ENCODE measurements at regions not wholly inside any gene's neighbourhood (a gene's known extent, or its start where the extent isn't known, plus 50 kb on each side); places are given as distances from the start of the nearest gene placed in this dataset.

DNA sequence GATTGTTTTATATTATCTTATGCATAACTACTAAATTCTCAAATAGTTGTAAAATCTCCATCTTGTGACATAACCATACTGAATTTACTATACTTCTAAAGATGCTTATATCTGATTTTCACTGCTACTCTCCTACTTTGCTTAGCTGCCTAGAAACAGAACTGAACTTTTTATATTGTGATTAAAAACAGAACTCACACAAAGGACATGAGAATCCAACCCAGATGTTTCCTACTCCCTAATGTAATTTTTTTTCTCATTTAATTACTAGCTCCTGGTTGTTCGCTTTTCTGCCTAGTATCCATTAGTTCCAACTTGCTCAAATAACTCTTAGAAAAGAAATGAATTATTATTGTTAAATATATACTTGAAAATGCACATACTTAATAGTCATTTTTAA, 283.5 kb upstream of the ACTRT1 start:
- no peak for DNase-seq

DNA sequence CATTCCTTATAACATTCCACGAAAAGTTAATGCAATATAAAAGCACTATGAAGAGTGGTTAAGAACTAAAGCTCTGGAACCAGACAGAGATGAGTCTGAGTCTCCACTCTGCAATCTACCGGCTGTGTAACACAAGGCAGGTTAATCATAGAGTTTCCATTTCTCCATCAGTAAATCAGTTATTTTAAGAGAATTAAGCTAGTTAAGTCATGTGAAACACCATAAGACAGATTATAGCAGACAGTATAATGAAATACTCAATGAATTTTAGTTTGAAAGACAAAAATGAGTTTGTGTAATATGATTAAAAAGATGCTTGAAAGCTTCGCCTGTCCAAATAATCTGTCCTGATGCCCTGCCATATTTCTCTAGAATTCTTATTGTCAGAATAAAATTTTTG, 282.6 kb upstream of the ACTRT1 start:
- DNase-seq: no peak

DNA sequence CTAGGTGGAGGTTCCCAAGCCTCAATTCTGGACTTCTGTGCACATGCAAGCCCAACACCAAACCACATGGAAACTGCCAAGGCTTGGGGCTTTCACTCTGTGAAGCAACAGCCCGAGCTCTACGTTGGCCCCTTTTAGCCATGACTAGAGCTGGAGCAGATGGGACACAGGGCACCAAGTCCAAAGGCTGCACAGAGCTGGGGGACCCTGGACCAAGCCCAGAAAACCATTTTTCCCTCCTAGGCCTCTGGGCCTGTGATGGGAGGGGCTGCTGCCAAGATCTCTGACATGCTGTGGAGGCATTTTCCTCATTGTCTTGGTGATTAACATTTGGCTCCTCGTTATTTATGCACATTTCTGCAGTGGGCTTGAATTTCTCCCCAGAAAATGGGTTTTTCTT, 258.7 kb upstream of the ACTRT1 start:
- DNase-seq: no peak

DNA sequence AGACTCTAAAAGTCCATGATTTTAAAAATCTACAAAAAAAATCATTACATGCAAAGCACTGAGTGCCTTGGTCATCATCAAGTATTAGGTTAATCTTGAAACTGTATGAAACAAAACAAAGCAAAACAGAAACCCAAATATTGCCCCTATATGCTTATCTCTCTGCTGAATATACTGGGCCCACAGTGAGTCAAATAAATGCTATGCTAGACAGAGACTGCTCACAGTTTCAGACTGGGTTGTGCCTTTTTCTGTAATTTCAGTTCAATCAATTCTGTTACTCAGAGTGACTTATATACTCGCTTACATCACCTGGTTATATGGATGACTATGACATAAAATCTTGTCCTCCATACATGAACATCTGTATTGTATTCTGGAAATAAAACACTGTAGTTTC, 257.1 kb upstream of the ACTRT1 start:
- no peak for DNase-seq

DNA sequence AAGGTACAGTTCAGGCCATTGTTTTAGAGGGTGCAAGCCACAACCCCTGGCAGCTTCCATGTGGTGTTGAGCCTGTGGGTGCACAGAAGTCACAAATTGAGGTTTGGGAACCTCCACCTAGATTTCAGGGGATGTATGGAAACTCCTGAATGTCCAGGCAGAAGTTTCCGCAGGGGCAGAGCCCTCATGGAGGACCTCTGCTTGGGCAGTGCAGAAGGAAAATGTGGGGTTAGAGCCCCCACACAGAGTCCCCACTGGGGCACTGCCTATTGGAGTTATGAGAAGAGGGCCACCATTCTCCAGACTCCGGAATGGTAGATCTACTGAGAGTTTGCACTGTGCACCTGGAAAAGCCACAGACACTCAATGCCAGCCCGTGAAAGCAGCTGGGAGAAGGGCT, 242.0 kb upstream of the ACTRT1 start:
- DNase-seq: no peak

DNA sequence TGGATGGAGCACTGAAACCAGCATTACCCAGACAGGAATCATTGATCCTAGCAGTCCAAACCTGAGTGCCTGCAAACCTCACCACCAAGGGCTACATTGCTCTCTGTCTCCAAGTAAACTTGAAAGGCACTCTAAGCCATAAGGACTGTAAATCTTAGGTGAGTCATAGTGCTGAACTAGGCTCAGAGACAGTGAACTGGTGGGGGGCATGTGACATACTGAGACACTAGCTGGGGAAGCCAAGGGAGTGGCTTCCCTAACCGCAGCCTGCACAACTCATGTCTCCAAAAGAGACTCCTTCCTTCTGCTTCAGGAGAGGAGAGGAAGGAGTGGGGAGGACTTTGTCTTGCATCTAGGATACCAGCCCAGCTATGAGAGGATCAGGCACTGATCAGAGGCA, 235.5 kb upstream of the ACTRT1 start:
- DNase-seq: no peak

DNA sequence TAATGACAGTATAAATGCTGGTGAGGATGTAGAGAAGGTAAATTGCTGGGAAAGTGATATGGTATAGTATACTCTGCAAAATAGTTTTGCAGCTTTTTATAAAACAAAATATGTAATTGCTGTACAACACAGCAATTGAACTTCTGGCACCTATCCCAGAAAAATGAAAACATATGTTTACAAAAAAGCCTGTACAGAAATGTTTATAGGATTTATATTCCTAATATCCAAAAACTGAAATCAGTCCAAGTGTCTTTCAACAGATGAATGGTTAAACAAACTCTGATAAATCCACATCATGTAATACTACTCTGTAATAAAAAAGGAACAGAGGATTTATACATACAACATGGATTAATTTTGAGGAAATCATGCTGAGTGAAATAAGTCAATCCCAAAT, 198.4 kb upstream of the ACTRT1 start:
- DNase-seq: peak; percentile 7 to 35 (median 10)

DNA sequence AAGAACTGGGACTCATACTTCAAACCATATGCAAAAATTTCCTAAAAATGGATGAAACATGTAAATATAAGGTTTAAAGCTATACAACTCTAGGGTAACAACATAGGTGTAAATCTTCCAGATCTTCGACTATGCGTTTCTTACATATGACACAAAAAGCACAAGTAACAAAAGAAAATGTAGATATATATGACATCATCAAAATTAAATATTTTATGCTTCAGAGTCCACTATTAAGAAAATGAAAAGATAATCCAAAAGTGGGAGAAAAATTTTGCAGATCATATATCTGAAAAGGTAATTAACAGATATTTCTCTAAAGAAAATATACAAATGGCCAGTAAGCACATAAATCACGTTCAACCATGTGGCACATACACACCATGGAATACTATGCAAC, 164.2 kb upstream of the ACTRT1 start:
- no peak for DNase-seq

DNA sequence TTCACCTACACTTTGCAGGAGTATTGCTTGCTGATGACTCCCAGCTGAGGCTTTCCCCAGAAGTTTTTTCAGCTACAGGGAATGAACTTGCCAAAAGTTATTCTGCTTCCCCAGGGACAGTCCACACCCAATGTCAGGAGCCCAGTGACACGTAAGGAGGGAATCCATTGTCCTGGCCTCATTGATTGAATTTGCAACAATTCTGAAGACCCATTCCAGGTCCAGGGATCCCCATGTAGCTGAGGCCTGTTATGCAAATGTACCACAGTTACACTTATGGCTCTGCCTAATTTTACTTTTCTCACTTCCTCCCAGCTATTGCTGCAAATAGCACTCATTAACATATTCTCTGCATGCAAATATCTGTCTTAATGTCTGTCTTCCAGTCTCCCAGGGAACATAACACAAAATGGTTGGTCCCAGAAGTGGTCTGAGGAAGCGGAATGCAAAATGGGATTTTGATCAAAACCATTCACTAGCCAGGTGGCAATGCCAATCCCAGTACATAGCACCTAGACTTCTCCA, 113.7 kb upstream of the ACTRT1 start:
- DNase-seq: no peak

DNA sequence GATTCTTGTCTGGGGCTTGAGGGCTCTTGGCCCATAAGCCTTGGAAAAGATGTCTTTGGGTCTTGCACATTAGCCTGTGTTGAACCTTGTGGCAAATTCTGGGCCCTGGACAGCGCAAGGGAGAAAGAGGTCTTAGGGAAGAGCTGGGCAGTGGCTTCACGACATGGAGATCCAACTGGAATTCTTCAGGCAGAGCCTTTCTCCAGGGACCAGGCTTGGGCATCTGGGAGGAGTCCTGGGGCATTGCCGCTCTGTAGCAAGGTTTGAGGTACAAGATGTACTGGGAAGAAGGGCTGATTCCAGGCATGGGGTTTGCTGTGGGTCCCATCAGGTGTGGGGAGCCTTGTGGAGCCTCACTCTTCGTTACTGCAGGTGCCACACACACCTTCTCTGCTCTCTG, 104.0 kb upstream of the ACTRT1 start:
- DNase-seq: no peak

DNA sequence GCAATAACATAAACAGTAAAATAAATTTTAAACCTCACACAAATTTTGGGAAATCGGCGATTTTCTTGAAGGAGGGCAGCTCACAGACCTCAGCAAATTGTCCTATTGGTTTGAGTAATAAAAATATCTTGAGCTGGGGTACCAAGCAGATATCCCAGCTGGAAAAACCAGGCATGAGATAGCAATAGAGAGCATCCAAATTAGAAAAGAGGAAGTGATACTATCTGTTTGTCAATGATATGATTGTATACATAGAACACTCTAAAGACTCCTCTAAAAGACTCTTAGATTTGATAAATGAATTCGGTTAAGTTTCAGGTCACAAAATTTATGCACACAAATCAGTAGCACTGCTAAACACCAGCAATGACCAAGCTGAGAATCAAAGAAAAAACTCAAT, 90.5 kb upstream of the ACTRT1 start:
- DNase-seq: no peak

DNA sequence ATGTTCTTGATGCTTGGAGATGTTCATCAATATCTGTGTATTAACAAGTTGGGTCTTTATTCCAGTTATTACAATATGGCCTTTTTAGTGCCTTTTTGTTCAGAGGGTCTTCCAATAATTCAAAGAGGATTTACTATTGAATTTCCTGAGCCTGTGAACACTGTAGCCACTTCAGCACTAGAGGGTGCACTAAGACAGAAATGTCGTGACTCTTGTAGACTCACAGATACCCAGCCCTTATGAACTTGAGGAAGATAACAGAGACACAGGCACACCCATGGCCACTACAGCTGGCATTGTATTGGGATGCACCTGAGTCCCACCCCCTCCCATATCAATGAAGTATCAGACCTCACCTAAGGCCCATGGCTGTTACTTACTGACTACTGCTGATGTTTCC, 54.4 kb upstream of the ACTRT1 start:
- peak in 1 of 3 donors; percentile 1 for DNase-seq

DNA sequence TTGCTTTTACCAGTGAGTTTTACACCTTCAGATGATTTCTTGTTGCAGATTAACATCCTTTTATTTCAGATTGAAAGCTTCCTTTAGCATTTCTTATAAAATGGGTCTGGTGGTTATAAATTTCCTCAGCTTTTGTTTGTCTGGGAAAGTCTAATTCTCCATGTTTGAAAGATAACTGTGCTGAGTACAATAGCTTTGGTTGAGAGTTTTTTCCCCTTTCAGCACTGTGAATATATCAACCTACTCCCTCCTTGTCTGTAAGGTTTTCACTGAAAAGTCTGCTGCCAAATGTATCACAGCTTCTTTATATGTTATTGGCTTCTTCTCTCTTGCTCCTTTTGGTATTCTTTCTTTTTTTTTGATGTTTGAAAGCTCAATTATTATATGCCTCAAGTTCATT, 53.5 kb upstream of the ACTRT1 start:
- no peak for DNase-seq
